D721Med (cell line): ENCODE measurements at regions not wholly inside any gene's neighbourhood (a gene's known extent, or its start where the extent isn't known, plus 50 kb on each side); places are given as distances from the start of the nearest gene placed in this dataset.

ENCODE experiments used
- DNase-seq: peaks from one replicate; pipeline ENCODE4 v3.0.0; 2011; ENCODE audit warnings: low spot score; ENCODE audit not compliant: insufficient read length
- FAIRE-seq: peaks from 2 replicates; lab custom pipeline; 2011; peaks lifted over from hg19 to GRCh38; lab: Jason Lieb, UNC
- CTCF ChIP-seq: IDR thresholded peaks from 2 replicates; pipeline ENCODE4 v1.5.1; 2012; ENCODE audit warnings: mild to moderate bottlenecking, control low read depth; ENCODE audit not compliant: insufficient read depth; ENCODE audit errors: missing control alignments

DNA sequence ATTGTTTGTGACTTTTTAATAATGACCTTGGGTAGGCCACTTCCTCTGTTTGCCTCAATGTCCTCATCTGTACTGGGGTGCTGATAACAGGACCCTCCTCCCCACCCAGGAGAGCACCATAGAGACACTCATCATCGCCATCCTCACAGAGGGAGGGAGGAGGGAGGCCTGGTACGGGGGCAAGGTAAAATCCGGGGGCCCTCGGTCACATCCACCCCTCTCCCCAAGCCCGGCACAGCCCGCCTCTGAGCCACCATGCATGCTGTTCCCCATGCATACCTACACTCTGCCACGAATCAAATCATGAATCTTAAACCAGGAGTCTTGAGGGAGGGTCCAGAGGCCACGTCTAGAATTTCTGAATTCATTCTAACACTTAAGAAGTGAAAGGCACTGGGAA is 74.9 kb upstream of the IQSEC1 start:
- DNase-seq (no peak), FAIRE-seq (no peak)
- TF ChIP-seq CTCF: no peak

- DNase-seq (no peak), FAIRE-seq (no peak)
- no peak for TF ChIP-seq CTCF
These were observed 74.1 kb upstream of the IQSEC1 start for GRCh38 chr3:13147344-13147743.

DNA sequence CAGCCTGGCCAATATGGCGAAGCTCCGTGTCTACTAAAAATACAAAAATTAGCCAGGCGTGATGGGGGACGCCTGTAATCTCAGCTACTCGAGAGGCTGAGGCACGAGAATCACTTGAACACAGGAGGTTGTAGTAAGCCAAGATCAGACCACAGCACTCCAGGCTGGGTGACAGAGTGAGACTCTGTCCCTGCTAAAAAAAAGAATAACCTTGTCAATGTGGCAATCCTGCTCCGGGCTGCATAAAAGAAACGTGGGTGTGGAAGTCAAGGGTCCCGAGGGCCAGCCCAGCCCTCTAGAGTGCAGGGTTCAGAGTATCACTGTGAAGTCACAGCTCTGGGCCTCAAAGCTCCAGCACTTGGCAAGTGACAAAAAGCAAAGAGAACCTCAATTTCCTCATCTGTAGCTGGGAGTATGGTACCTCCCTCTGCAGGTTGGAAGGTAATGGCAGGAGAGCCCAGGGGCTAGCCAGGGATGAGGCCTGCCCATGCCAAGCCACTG is 73.5 kb upstream of the IQSEC1 start:
- TF ChIP-seq CTCF: no peak
- DNase-seq: no peak
- no peak for FAIRE-seq

GRCh38 chr3:13145826-13146642 is 72.8 kb upstream of the IQSEC1 start:
- DNase-seq: no peak
- no peak for TF ChIP-seq CTCF
- FAIRE-seq: no peak

- no peak for TF ChIP-seq CTCF
- DNase-seq: no peak
- no peak for FAIRE-seq
These were observed 72.0 kb upstream of the IQSEC1 start for GRCh38 chr3:13145131-13145825.

GRCh38 chr3:13144163-13145023 is 71.2 kb upstream of the IQSEC1 start:
- no peak for FAIRE-seq
- no peak for DNase-seq
- no peak for TF ChIP-seq CTCF
